DLD1 (cell line): ENCODE measurements at regions not wholly inside any gene's neighbourhood (a gene's known extent, or its start where the extent isn't known, plus 50 kb on each side); places are given as distances from the start of the nearest gene placed in this dataset.

Source experiments
- in situ Hi-C: cut with HindIII; loops from 2 replicates; pipeline ENCODE4 v1.10.0; 2017; ENCODE audit warnings: low sequenced_read_pairs

- in situ Hi-C loops, result no loop called here
These were observed 843.1 kb downstream of the STIM2 start for GRCh38 chr4:27703771-27704170.

GRCh38 chr4:27711041-27711440 is 850.4 kb downstream of the STIM2 start:
- in situ Hi-C loops, result no loop called here

- in situ Hi-C loops, result no loop called here
These were observed 853.4 kb downstream of the STIM2 start for GRCh38 chr4:27714073-27714472.

GRCh38 chr4:27716693-27717430 is 856.2 kb downstream of the STIM2 start:
- in situ Hi-C loops, result no loop called here

- in situ Hi-C loops, result no loop called here
These were observed 856.8 kb downstream of the STIM2 start for GRCh38 chr4:27717431-27717755.

- in situ Hi-C loops, result no loop called here
These were observed 859.5 kb downstream of the STIM2 start for GRCh38 chr4:27720010-27720766.

- in situ Hi-C loops, result no loop called here
These were observed 860.6 kb downstream of the STIM2 start for GRCh38 chr4:27721193-27721592.

- in situ Hi-C loops, result no loop called here
These were observed 868.3 kb downstream of the STIM2 start for GRCh38 chr4:27728892-27729291.

GRCh38 chr4:27742816-27743215 is 882.2 kb downstream of the STIM2 start:
- in situ Hi-C loops, result no loop called here

- in situ Hi-C loops, result no loop called here
These were observed 899.3 kb downstream of the STIM2 start for GRCh38 chr4:27759611-27760575.

GRCh38 chr4:27763830-27764525 is 903.3 kb downstream of the STIM2 start:
- in situ Hi-C loops, result no loop called here

GRCh38 chr4:27764526-27764837 is 903.8 kb downstream of the STIM2 start:
- in situ Hi-C loops, result no loop called here

GRCh38 chr4:27770895-27771294 is 910.3 kb downstream of the STIM2 start:
- in situ Hi-C loops, result no loop called here

GRCh38 chr4:27775156-27775555 is 914.5 kb downstream of the STIM2 start:
- in situ Hi-C loops, result no loop called here

- in situ Hi-C loops, result no loop called here
These were observed 919.2 kb downstream of the STIM2 start for GRCh38 chr4:27779827-27780226.

GRCh38 chr4:27787195-27787594 is 926.6 kb downstream of the STIM2 start:
- in situ Hi-C loops, result no loop called here

GRCh38 chr4:27789773-27790172 is 929.1 kb downstream of the STIM2 start:
- in situ Hi-C loops, result no loop called here

- in situ Hi-C loops, result no loop called here
These were observed 930.3 kb downstream of the STIM2 start for GRCh38 chr4:27790911-27791310.

GRCh38 chr4:27791640-27792039 is 931.0 kb downstream of the STIM2 start:
- in situ Hi-C loops, result no loop called here

- in situ Hi-C loops, result no loop called here
These were observed 946.6 kb downstream of the STIM2 start for GRCh38 chr4:27807207-27807606.

- in situ Hi-C loops, result no loop called here
These were observed 951.3 kb downstream of the STIM2 start for GRCh38 chr4:27811948-27812347.
